Vagina (tissue), 2 donors: ENCODE measurements at regions not wholly inside any gene's neighbourhood (a gene's known extent, or its start where the extent isn't known, plus 50 kb on each side); places are given as distances from the start of the nearest gene placed in this dataset.
A peak's percentile ranks its signal among the peaks of the same experiment; 100 is the strongest.

Experiments used
- POLR2A ChIP-seq, 2 donors: fragments of 450-650 bp; IDR thresholded peaks; one replicate each; pipeline ENCODE4 v1.6.1; 2017; ENCODE audit warnings: antibody characterized with exemption in 2 of 2, mild to moderate bottlenecking in 2 of 2, moderate library complexity in 2 of 2
- TF ChIP-seq, protein P1 (sequence below), 3 experiments: fragments of 450-650 bp in 2 of 3; fragments of 200-600 bp in 1 of 3; sonication (generic) in 1 of 3; IDR thresholded peaks; one replicate each; pipeline ENCODE4 v1.5.1; 2017 to 2019; ENCODE audit warnings: antibody characterized with exemption in 3 of 3, mild to moderate bottlenecking in 2 of 3, moderate library complexity in 2 of 3

DNA sequence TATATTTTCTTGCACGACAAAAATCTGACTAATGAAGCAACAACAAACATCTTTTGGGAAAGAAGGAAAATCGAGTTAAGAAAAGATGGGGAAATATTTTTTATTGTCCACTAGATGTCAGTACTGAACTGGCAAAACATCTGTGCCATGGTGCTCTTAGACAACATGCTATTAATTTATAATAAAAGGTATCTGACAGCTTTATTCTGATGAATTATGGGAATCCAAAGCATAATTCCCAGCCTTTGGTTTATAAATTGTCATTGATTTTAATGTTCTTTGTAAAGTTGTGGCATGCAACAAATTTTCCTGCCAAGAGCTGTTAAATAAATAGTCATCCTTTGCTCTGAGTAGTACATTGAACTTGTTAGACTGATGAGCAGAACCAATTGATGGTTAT is 231.2 kb downstream of the ETNK1 start:
- TF ChIP-seq, protein P1, sequence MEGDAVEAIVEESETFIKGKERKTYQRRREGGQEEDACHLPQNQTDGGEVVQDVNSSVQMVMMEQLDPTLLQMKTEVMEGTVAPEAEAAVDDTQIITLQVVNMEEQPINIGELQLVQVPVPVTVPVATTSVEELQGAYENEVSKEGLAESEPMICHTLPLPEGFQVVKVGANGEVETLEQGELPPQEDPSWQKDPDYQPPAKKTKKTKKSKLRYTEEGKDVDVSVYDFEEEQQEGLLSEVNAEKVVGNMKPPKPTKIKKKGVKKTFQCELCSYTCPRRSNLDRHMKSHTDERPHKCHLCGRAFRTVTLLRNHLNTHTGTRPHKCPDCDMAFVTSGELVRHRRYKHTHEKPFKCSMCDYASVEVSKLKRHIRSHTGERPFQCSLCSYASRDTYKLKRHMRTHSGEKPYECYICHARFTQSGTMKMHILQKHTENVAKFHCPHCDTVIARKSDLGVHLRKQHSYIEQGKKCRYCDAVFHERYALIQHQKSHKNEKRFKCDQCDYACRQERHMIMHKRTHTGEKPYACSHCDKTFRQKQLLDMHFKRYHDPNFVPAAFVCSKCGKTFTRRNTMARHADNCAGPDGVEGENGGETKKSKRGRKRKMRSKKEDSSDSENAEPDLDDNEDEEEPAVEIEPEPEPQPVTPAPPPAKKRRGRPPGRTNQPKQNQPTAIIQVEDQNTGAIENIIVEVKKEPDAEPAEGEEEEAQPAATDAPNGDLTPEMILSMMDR (IDR thresholded peaks at IDR 0.05), result peak in 2 of 3 experiments; percentile 28 to 40
- TF ChIP-seq POLR2A (IDR thresholded peaks at IDR 0.05), result no peak
